Neuronal stem cell (in vitro differentiated cells): ENCODE measurements at regions not wholly inside any gene's neighbourhood (a gene's known extent, or its start where the extent isn't known, plus 50 kb on each side); places are given as distances from the start of the nearest gene placed in this dataset.

Source experiments
- DNase-seq: peaks from one replicate; pipeline ENCODE4 v3.0.0-alpha.2; 2013; ENCODE audit warnings: low spot score
- H2AFZ ChIP-seq: one replicate; pipeline ENCODE4 v1.6.1; 2013; ENCODE audit warnings: mild to moderate bottlenecking, low read length, inconsistent platforms
- H2AK5ac ChIP-seq: 2 replicates; pipeline ENCODE4 v1.6.1; 2013; ENCODE audit warnings: low read depth, mild to moderate bottlenecking, inconsistent platforms, low read length, moderate library complexity, mixed read lengths
- H2BK120ac ChIP-seq: 2 replicates; pipeline ENCODE4 v1.6.1; 2013; ENCODE audit warnings: low read depth, mild to moderate bottlenecking, inconsistent platforms, low read length, moderate library complexity, mixed read lengths
- H2BK12ac ChIP-seq: one replicate; pipeline ENCODE4 v1.6.1; 2013; ENCODE audit warnings: low read length, inconsistent platforms
- H2BK15ac ChIP-seq: 2 replicates; pipeline ENCODE4 v1.6.1; 2013; ENCODE audit warnings: mild to moderate bottlenecking, low read length, inconsistent platforms, mixed read lengths
- H2BK5ac ChIP-seq: one replicate; pipeline ENCODE4 v1.6.1; 2013; ENCODE audit warnings: inconsistent platforms, mild to moderate bottlenecking, low read length, moderate library complexity
- H3K14ac ChIP-seq: one replicate; pipeline ENCODE4 v1.6.1; 2013; ENCODE audit warnings: low read length, inconsistent platforms
- H3K18ac ChIP-seq: 2 replicates; pipeline ENCODE4 v1.6.1; 2013; ENCODE audit warnings: low read length, inconsistent platforms
- H3K23ac ChIP-seq: 2 replicates; pipeline ENCODE4 v1.6.1; 2013; ENCODE audit warnings: low read depth, mild to moderate bottlenecking, mixed read lengths, low read length, inconsistent platforms; ENCODE audit not compliant: poor library complexity
- H3K27ac ChIP-seq: replicated peaks from 3 replicates; pipeline ENCODE4 v1.5.1; 2013; ENCODE audit warnings: low read length, inconsistent platforms
- H3K27me3 ChIP-seq, 3 experiments: 2 replicates each; pipeline ENCODE4 v1.6.1; 2013; ENCODE audit warnings: low read length in 3 of 3, mild to moderate bottlenecking in 2 of 3, inconsistent platforms in 1 of 3, low read depth in 1 of 3, mixed read lengths in 1 of 3, moderate library complexity in 1 of 3; ENCODE audit not compliant: control insufficient read depth in 3 of 3, insufficient read depth in 3 of 3
- H3K36me3 ChIP-seq, 2 donors: replicated peaks in 1 of 2; 2 replicates each; pipeline ENCODE4 v1.6.1; 2013; ENCODE audit warnings: low read length in 2 of 2; ENCODE audit not compliant: control insufficient read depth in 2 of 2, insufficient read depth in 2 of 2
- H3K4ac ChIP-seq: 2 replicates; pipeline ENCODE4 v1.6.1; 2013; ENCODE audit warnings: inconsistent platforms, mild to moderate bottlenecking, low read length, moderate library complexity
- H3K4me1 ChIP-seq, 2 donors: 1 replicate in 1 of 2; 2 replicates in 1 of 2; pipeline ENCODE4 v1.6.1; 2013; ENCODE audit warnings: low read length in 2 of 2, low read depth in 1 of 2; ENCODE audit not compliant: control insufficient read depth in 2 of 2, insufficient read depth in 1 of 2
- H3K4me2 ChIP-seq: one replicate; pipeline ENCODE4 v1.6.1; 2013; ENCODE audit warnings: mild to moderate bottlenecking, low read length, inconsistent platforms; ENCODE audit not compliant: insufficient read depth, poor library complexity, severe bottlenecking
- H3K4me3 ChIP-seq, 2 donors: 2 replicates each; pipeline ENCODE4 v1.5.1; 2013; ENCODE audit warnings: low read length in 2 of 2, mild to moderate bottlenecking in 2 of 2, inconsistent platforms in 1 of 2, moderate library complexity in 1 of 2
- H3K79me1 ChIP-seq: one replicate; pipeline ENCODE4 v1.6.1; 2013; ENCODE audit warnings: low read depth, mild to moderate bottlenecking, inconsistent platforms, low read length, moderate library complexity
- H3K9ac ChIP-seq: one replicate; pipeline ENCODE4 v1.6.1; 2013; ENCODE audit warnings: mild to moderate bottlenecking, low read depth, low read length, inconsistent platforms; ENCODE audit not compliant: poor library complexity
- H3K9me3 ChIP-seq, 2 donors: replicated peaks in 1 of 2; 2 replicates each; pipeline versions ENCODE3 to v1.6.1; 2013; ENCODE audit warnings: low read length in 2 of 2, mild to moderate bottlenecking in 2 of 2, inconsistent platforms in 1 of 2, low read depth in 1 of 2, mixed read lengths in 1 of 2, moderate library complexity in 1 of 2; ENCODE audit not compliant: control insufficient read depth in 2 of 2, insufficient read depth in 1 of 2
- H4K8ac ChIP-seq: one replicate; pipeline ENCODE4 v1.6.1; 2013; ENCODE audit warnings: low read depth, mild to moderate bottlenecking, inconsistent platforms, low read length, moderate library complexity
- H4K91ac ChIP-seq: one replicate; pipeline ENCODE4 v1.6.1; 2013; ENCODE audit warnings: low read length, low read depth, mild to moderate bottlenecking, inconsistent platforms; ENCODE audit not compliant: poor library complexity
- WGBS, 2 donors: extraction: QIAGEN DNeasy Blood & Tissue Kit; methylation state at CpG; one replicate each; pipeline ENCODE4 v1.1.7; 2013; ENCODE audit warnings: missing lambda C conversion rate in 2 of 2, mixed read lengths in 1 of 2; ENCODE audit not compliant: insufficient read length in 2 of 2, insufficient replicate concordance in 1 of 2; ENCODE audit errors: extremely low coverage in 2 of 2; 5-methylcytosine and 5-hydroxymethylcytosine counted together

- Histone ChIP-seq H3K4me1 (no peaks in the 10 kb centered on the region), H3K36me3 (no peaks in the 10 kb centered on the region), H3K9ac (no peak overlapping the region), H3K9me3 (no peaks in the 10 kb centered on the region), H3K4me3 (no peak overlapping the region), H2BK5ac (no peak overlapping the region), H3K4ac (no peak overlapping the region), H3K4me2 (no peak overlapping the region), H3K27me3 (no peaks in the 10 kb centered on the region), H3K27ac (no peak overlapping the region), H2BK12ac (no peak overlapping the region), H2AK5ac (no peak overlapping the region), H4K91ac (no peak overlapping the region), H3K18ac (no peak overlapping the region), H2BK120ac (no peak overlapping the region), H2BK15ac (no peak overlapping the region), H3K23ac (no peak overlapping the region), H4K8ac (no peak overlapping the region), H3K14ac (no peak overlapping the region), H2AFZ (no peak overlapping the region), H3K79me1 (no peaks in the 10 kb centered on the region)
- WGBS, 2 donors: no CpG with 5 or more reads among the region's 7 CpGs
- no peak for DNase-seq
These were observed 51.1 kb upstream of the UNC5C start for GRCh38 chr4:95599777-95600400.
